NT2/D1 (cell line): ENCODE measurements at regions not wholly inside any gene's neighbourhood (a gene's known extent, or its start where the extent isn't known, plus 50 kb on each side); places are given as distances from the start of the nearest gene placed in this dataset.

Experiments used
- SUZ12 ChIP-seq: IDR thresholded peaks from 2 replicates; pipeline ENCODE4 v1.6.1; 2011; ENCODE audit not compliant: insufficient read length, insufficient read depth; ENCODE audit errors: extremely low read depth
- YY1 ChIP-seq: IDR thresholded peaks from 2 replicates; pipeline ENCODE4 v1.6.1; 2011; ENCODE audit not compliant: insufficient read length, insufficient read depth
- ZNF274 ChIP-seq: IDR thresholded peaks from 2 replicates; pipeline ENCODE4 v1.6.1; 2011; ENCODE audit warnings: mild to moderate bottlenecking, low read depth, low read length

GRCh38 chr6:5833120-5833519 is 173.6 kb downstream of the NRN1 start:
- TF ChIP-seq ZNF274 (no peak), YY1 (no peak), SUZ12 (no peak)
